ENCODE measurements at regions not wholly inside any gene's neighbourhood (a gene's known extent, or its start where the extent isn't known, plus 50 kb on each side); places are given as distances from the start of the nearest gene placed in this dataset.

- no peak for DNase-seq (ENCODE audit: extremely low spot score in 2 of 2)
- no peaks in the 10 kb centered on the region for H3K36me3 ChIP-seq
- TF ChIP-seq, protein P1, sequence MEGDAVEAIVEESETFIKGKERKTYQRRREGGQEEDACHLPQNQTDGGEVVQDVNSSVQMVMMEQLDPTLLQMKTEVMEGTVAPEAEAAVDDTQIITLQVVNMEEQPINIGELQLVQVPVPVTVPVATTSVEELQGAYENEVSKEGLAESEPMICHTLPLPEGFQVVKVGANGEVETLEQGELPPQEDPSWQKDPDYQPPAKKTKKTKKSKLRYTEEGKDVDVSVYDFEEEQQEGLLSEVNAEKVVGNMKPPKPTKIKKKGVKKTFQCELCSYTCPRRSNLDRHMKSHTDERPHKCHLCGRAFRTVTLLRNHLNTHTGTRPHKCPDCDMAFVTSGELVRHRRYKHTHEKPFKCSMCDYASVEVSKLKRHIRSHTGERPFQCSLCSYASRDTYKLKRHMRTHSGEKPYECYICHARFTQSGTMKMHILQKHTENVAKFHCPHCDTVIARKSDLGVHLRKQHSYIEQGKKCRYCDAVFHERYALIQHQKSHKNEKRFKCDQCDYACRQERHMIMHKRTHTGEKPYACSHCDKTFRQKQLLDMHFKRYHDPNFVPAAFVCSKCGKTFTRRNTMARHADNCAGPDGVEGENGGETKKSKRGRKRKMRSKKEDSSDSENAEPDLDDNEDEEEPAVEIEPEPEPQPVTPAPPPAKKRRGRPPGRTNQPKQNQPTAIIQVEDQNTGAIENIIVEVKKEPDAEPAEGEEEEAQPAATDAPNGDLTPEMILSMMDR (IDR thresholded peaks at IDR 0.05), result no peak
- no peak for TF ChIP-seq POLR2A (IDR thresholded peaks at IDR 0.05)
- TF ChIP-seq POLR2AphosphoS5 (IDR thresholded peaks at IDR 0.05; ENCODE audit: insufficient read depth in 1 of 2, low read depth in 1 of 2), result no peak
- no peak overlapping the region for H3K27ac ChIP-seq
- H3K4me3 ChIP-seq, result no peak overlapping the region
- no peaks in the 10 kb centered on the region for H3K27me3 ChIP-seq
- no peaks in the 10 kb centered on the region for H3K9me3 ChIP-seq
- no peaks in the 10 kb centered on the region for H3K4me1 ChIP-seq
- intact Hi-C loops (cut with DNase I), result no loop called here
Observed at GRCh38 chr20:39654171-39654570, 692.0 kb downstream of the DHX35 start.

DNA sequence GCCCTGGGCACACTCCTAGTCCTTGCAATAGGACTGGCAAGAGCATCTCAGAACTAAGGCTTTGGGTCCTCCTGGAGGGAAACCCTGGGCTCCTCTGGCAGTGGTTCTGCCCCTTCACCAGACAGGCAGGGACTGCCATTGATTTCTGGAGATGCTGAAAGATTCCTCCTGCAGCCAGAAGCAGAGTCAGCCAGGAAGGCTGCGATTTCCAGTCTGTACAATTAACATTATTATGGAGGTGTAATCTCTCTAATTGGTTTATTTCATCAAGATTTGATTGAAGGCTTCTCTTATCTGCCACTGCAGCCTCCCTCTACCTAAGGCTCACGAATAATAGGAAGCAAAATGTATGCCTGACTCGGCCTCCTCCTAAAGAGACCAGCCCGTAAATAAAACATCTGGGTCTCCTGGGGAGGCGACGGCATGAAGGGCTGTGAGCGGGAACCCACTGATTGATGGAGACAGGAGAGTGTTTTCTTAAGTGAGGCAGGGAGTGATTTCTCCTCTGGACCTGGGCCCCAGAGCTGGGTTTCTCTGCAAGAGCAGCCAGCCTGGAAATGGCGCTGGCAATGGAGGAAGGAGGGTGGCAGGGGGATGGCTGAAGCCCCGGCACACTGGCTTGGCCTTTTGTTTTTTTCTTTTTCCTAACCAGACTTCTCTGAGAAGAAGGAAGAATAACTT is 689.6 kb downstream of the DHX35 start:
- Histone ChIP-seq H3K36me3 (no peaks in the 10 kb centered on the region), H3K9me3 (no peaks in the 10 kb centered on the region), H3K27ac (no peak overlapping the region), H3K4me1 (no peaks in the 10 kb centered on the region), H3K27me3 (no peaks in the 10 kb centered on the region), H3K4me3 (no peak overlapping the region)
- DNase-seq (ENCODE audit: extremely low spot score in 2 of 2), result peak in 1 of 2 donors; percentile 67
- intact Hi-C loops (cut with DNase I), result no loop called here
- TF ChIP-seq POLR2AphosphoS5 (IDR thresholded peaks at IDR 0.05; ENCODE audit: insufficient read depth in 1 of 2, low read depth in 1 of 2), result no peak
- TF ChIP-seq, protein P1 (IDR thresholded peaks at IDR 0.05), result no peak
- TF ChIP-seq POLR2A (IDR thresholded peaks at IDR 0.05), result no peak

DNA sequence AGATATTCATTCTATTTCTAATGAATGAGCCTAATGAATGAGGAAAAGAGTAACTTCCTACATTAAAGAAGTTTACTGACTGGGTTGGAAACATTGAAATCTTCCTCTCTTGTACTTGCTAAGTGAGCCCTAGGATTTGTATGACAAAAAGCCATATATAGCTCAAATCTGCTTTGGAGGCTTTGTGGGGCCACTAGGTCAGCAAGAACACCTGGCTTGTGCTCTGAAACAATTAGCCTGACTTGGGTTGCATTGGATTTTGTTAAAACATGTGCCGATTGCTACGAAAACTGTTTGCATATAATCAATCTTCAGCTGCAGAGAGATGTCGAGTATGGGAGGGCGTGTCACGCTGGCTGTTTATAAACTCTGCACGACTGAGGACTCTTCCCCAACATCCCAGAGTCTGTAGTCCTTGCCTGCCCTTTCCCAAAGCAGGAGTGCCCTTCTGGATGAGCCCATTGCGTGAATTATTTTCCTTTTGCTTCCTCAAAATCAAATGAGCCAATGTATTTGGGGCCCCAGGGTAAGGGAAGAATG is 684.8 kb downstream of the DHX35 start:
- H3K27ac ChIP-seq, result no peak overlapping the region
- intact Hi-C loops (cut with DNase I), result no loop called here
- no peaks in the 10 kb centered on the region for H3K36me3 ChIP-seq
- H3K4me3 ChIP-seq, result no peak overlapping the region
- H3K27me3 ChIP-seq, result no peaks in the 10 kb centered on the region
- TF ChIP-seq, protein P1 (IDR thresholded peaks at IDR 0.05), result no peak
- TF ChIP-seq POLR2A (IDR thresholded peaks at IDR 0.05) (no peak), POLR2AphosphoS5 (IDR thresholded peaks at IDR 0.05; ENCODE audit: insufficient read depth in 1 of 2, low read depth in 1 of 2) (no peak)
- no peak for DNase-seq (ENCODE audit: extremely low spot score in 2 of 2)
- H3K4me1 ChIP-seq, result peaks cover 10% of the 10 kb centered on the region
- H3K9me3 ChIP-seq, result no peaks in the 10 kb centered on the region

- H3K27me3 ChIP-seq, result no peaks in the 10 kb centered on the region
- TF ChIP-seq POLR2A (IDR thresholded peaks at IDR 0.05), result no peak
- TF ChIP-seq POLR2AphosphoS5 (IDR thresholded peaks at IDR 0.05; ENCODE audit: insufficient read depth in 1 of 2, low read depth in 1 of 2), result no peak
- TF ChIP-seq, protein P1 (IDR thresholded peaks at IDR 0.05), result no peak
- intact Hi-C loops (cut with DNase I), result no loop called here
- peaks cover 10% of the 10 kb centered on the region for H3K4me1 ChIP-seq
- no peak overlapping the region for H3K27ac ChIP-seq
- no peaks in the 10 kb centered on the region for H3K9me3 ChIP-seq
- no peak for DNase-seq (ENCODE audit: extremely low spot score in 2 of 2)
- no peaks in the 10 kb centered on the region for H3K36me3 ChIP-seq
- no peak overlapping the region for H3K4me3 ChIP-seq
Observed at GRCh38 chr20:39645131-39645530, 683.0 kb downstream of the DHX35 start.

GRCh38 chr20:39643292-39643691 is 681.1 kb downstream of the DHX35 start:
- intact Hi-C loops (cut with DNase I), result no loop called here
- H3K27ac ChIP-seq, result no peak overlapping the region
- no peaks in the 10 kb centered on the region for H3K9me3 ChIP-seq

More at GRCh38 chr20:39643292-39643691, 681.1 kb downstream of the DHX35 start:
- no peak overlapping the region for H3K4me3 ChIP-seq
- no peaks in the 10 kb centered on the region for H3K36me3 ChIP-seq
- peaks cover 10% of the 10 kb centered on the region for H3K4me1 ChIP-seq
- no peaks in the 10 kb centered on the region for H3K27me3 ChIP-seq
- no peak for DNase-seq (ENCODE audit: extremely low spot score in 2 of 2)
- TF ChIP-seq POLR2AphosphoS5 (IDR thresholded peaks at IDR 0.05; ENCODE audit: insufficient read depth in 1 of 2, low read depth in 1 of 2), result no peak
- TF ChIP-seq POLR2A (IDR thresholded peaks at IDR 0.05), result no peak
- TF ChIP-seq, protein P1 (IDR thresholded peaks at IDR 0.05), result no peak
